ENCODE measurements at regions not wholly inside any gene's neighbourhood (a gene's known extent, or its start where the extent isn't known, plus 50 kb on each side); places are given as distances from the start of the nearest gene placed in this dataset.

GRCh38 chr4:79227860-79228259 is 98.0 kb downstream of the NAA11 start:
- TF ChIP-seq BHLHE40 (IDR thresholded peaks at IDR 0.05; ENCODE audit: borderline replicate concordance) (no peak), HDGF (IDR thresholded peaks at IDR 0.05; ENCODE audit: borderline replicate concordance) (no peak), CTBP1 (IDR thresholded peaks at IDR 0.05; ENCODE audit: borderline replicate concordance) (no peak), SUZ12 (IDR thresholded peaks at IDR 0.05) (no peak), TARDBP (IDR thresholded peaks at IDR 0.05) (no peak), FOXK2 (IDR thresholded peaks at IDR 0.05) (no peak), ARNT (IDR thresholded peaks at IDR 0.05) (no peak), ZNF384 (IDR thresholded peaks at IDR 0.05) (no peak)
- DNase-seq (ENCODE audit: extremely low spot score) = no peak
- CTCF ChIA-PET = interaction anchor here (0.6 kb wide), 1 partner anchor 17 kb away, joined by 3 read pairs; no protein-coding TSS in a partner anchor
- POLR2A ChIA-PET = no interaction called here

- ChIA-PET CTCF (no interaction called here), POLR2A (no interaction called here)
- no peak for DNase-seq (ENCODE audit: extremely low spot score)
- no peak for TF ChIP-seq ELF4 (IDR thresholded peaks at IDR 0.05)
- no peak for TF ChIP-seq ZNF384 (IDR thresholded peaks at IDR 0.05)
- TF ChIP-seq LEF1 (IDR thresholded peaks at IDR 0.05; ENCODE audit: borderline replicate concordance) = no peak
These were observed 100.5 kb downstream of the NAA11 start for GRCh38 chr4:79225360-79225759.

GRCh38 chr4:79224777-79225104 is 101.1 kb downstream of the NAA11 start:
- POLR2A ChIA-PET = no interaction called here
- CTCF ChIA-PET = no interaction called here

GRCh38 chr4:79223993-79224776 is 101.7 kb downstream of the NAA11 start:
- ChIA-PET POLR2A (no interaction called here), CTCF (no interaction called here)
- TF ChIP-seq NFRKB (IDR thresholded peaks at IDR 0.05) (no peak), TARDBP (IDR thresholded peaks at IDR 0.05) (no peak), FOXK2 (IDR thresholded peaks at IDR 0.05) (no peak)
- DNase-seq (ENCODE audit: extremely low spot score) = no peak

More at GRCh38 chr4:79224777-79225104, 101.1 kb downstream of the NAA11 start:
- no peak for DNase-seq (ENCODE audit: extremely low spot score)
- no peak for TF ChIP-seq ELF4 (IDR thresholded peaks at IDR 0.05)
- TF ChIP-seq ARNT (IDR thresholded peaks at IDR 0.05) = no peak
- no peak for TF ChIP-seq FOXM1 (IDR thresholded peaks at IDR 0.05; ENCODE audit: borderline replicate concordance)
- no peak for TF ChIP-seq NFRKB (IDR thresholded peaks at IDR 0.05)
- no peak for TF ChIP-seq CTBP1 (IDR thresholded peaks at IDR 0.05; ENCODE audit: borderline replicate concordance)
- TF ChIP-seq ZNF384 (IDR thresholded peaks at IDR 0.05) = no peak
- no peak for TF ChIP-seq BHLHE40 (IDR thresholded peaks at IDR 0.05; ENCODE audit: borderline replicate concordance)
- no peak for TF ChIP-seq TARDBP (IDR thresholded peaks at IDR 0.05)
- no peak for TF ChIP-seq HDGF (IDR thresholded peaks at IDR 0.05; ENCODE audit: borderline replicate concordance)
- TF ChIP-seq LEF1 (IDR thresholded peaks at IDR 0.05; ENCODE audit: borderline replicate concordance) = no peak
- TF ChIP-seq FOXA1 (IDR thresholded peaks at IDR 0.05) = no peak
- TF ChIP-seq PKNOX1 (IDR thresholded peaks at IDR 0.05) = no peak
- no peak for TF ChIP-seq SP1 (IDR thresholded peaks at IDR 0.05)
- no peak for TF ChIP-seq SUZ12 (IDR thresholded peaks at IDR 0.05)
- no peak for TF ChIP-seq L3MBTL2 (conservative IDR thresholded peaks at IDR 0.05)
- TF ChIP-seq FOXK2 (IDR thresholded peaks at IDR 0.05) = no peak

GRCh38 chr4:79217025-79217424 is 108.8 kb downstream of the NAA11 start:
- POLR2A ChIA-PET = no interaction called here
- CTCF ChIA-PET = no interaction called here
- DNase-seq (ENCODE audit: extremely low spot score) = no peak
- TF ChIP-seq HDGF (IDR thresholded peaks at IDR 0.05; ENCODE audit: borderline replicate concordance) = no peak

DNA sequence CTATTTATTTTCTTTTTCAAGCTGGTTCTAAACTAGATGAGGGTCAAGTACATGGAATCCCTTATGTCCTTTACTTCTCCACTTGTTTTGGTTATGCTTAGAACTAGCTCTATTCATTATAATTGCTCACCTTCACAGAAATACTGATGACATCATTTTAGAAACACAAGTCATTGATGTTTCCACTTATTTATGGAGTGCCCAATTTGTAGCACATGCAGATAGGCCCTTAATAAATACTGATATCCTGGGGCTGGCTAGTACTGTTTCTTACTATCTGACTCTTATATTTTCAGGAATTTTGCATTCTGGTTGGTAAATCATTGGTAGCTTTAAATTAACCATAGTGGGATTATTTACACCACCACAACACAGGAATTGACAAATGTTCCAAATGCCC is 112.2 kb downstream of the NAA11 start:
- no peak for TF ChIP-seq SUZ12 (IDR thresholded peaks at IDR 0.05)
- TF ChIP-seq ARNT (IDR thresholded peaks at IDR 0.05) = no peak
- TF ChIP-seq SP1 (IDR thresholded peaks at IDR 0.05) = no peak
- no peak for TF ChIP-seq FOXA1 (IDR thresholded peaks at IDR 0.05)
- TF ChIP-seq TARDBP (IDR thresholded peaks at IDR 0.05) = no peak
- no peak for TF ChIP-seq HDGF (IDR thresholded peaks at IDR 0.05; ENCODE audit: borderline replicate concordance)
- TF ChIP-seq PKNOX1 (IDR thresholded peaks at IDR 0.05) = no peak
- POLR2A ChIA-PET = no interaction called here
- CTCF ChIA-PET = no interaction called here
- DNase-seq (ENCODE audit: extremely low spot score) = no peak

GRCh38 chr4:79213010-79213409 is 112.9 kb downstream of the NAA11 start:
- POLR2A ChIA-PET = no interaction called here
- TF ChIP-seq CTBP1 (IDR thresholded peaks at IDR 0.05; ENCODE audit: borderline replicate concordance) (no peak), ZNF384 (IDR thresholded peaks at IDR 0.05) (no peak), SP1 (IDR thresholded peaks at IDR 0.05) (no peak), LEF1 (IDR thresholded peaks at IDR 0.05; ENCODE audit: borderline replicate concordance) (no peak), NFRKB (IDR thresholded peaks at IDR 0.05) (no peak), ELF4 (IDR thresholded peaks at IDR 0.05) (no peak), HDGF (IDR thresholded peaks at IDR 0.05; ENCODE audit: borderline replicate concordance) (no peak), PKNOX1 (IDR thresholded peaks at IDR 0.05) (no peak), SUZ12 (IDR thresholded peaks at IDR 0.05) (no peak), FOXK2 (IDR thresholded peaks at IDR 0.05) (no peak), TARDBP (IDR thresholded peaks at IDR 0.05) (no peak), BHLHE40 (IDR thresholded peaks at IDR 0.05; ENCODE audit: borderline replicate concordance) (no peak), ARNT (IDR thresholded peaks at IDR 0.05) (no peak), L3MBTL2 (conservative IDR thresholded peaks at IDR 0.05) (no peak), FOXA1 (IDR thresholded peaks at IDR 0.05) (no peak), FOXM1 (IDR thresholded peaks at IDR 0.05; ENCODE audit: borderline replicate concordance) (no peak)
- DNase-seq (ENCODE audit: extremely low spot score) = no peak
- CTCF ChIA-PET = interaction anchor here (0.7 kb wide), 1 partner anchor 226 kb away, joined by 4 read pairs; no protein-coding TSS in a partner anchor
